HL-60 (cell line): ENCODE measurements at regions not wholly inside any gene's neighbourhood (a gene's known extent, or its start where the extent isn't known, plus 50 kb on each side); places are given as distances from the start of the nearest gene placed in this dataset.

Experiments used
- DNase-seq, 2 experiments: peaks; one replicate each; pipeline ENCODE4 v3.0.0-alpha.2; 2010 to 2020; ENCODE audit warnings: low read depth in 1 of 2, low spot score in 1 of 2
- H3K27ac ChIP-seq: fragments of 250-450 bp; sonication (Bioruptor Pico); replicated peaks from 2 replicates; pipeline ENCODE4 v1.5.1; 2020; ENCODE audit warnings: mild to moderate bottlenecking, moderate library complexity
- H3K27me3 ChIP-seq: fragments of 250-450 bp; sonication (Bioruptor Pico); 2 replicates; pipeline ENCODE4 v1.5.1; 2021; ENCODE audit warnings: mild to moderate bottlenecking, moderate library complexity; ENCODE audit not compliant: insufficient read depth, poor library complexity, severe bottlenecking
- H3K4me3 ChIP-seq: replicated peaks from 2 replicates; pipeline ENCODE4 v1.5.1; 2011; ENCODE audit warnings: mild to moderate bottlenecking, control low read depth, low read length; ENCODE audit not compliant: insufficient read depth
- CTCF ChIP-seq: IDR thresholded peaks from one replicate; pipeline ENCODE4 v1.5.1; 2011; ENCODE audit warnings: low read length, control low read depth, inconsistent platforms; ENCODE audit not compliant: insufficient read depth
- GABPA ChIP-seq: IDR thresholded peaks from 2 replicates; pipeline ENCODE4 v1.6.1; 2012; ENCODE audit warnings: low read depth
- POLR2AphosphoS5 ChIP-seq: IDR thresholded peaks from 2 replicates; pipeline ENCODE4 v1.6.1; 2012; ENCODE audit warnings: low read depth
- REST ChIP-seq: IDR thresholded peaks from 2 replicates; pipeline ENCODE4 v1.6.1; 2012; ENCODE audit warnings: low read depth; ENCODE audit not compliant: insufficient replicate concordance
- SPI1 ChIP-seq: IDR thresholded peaks from 2 replicates; pipeline ENCODE4 v1.6.1; 2012; ENCODE audit warnings: low read depth, mild to moderate bottlenecking, borderline replicate concordance

DNA sequence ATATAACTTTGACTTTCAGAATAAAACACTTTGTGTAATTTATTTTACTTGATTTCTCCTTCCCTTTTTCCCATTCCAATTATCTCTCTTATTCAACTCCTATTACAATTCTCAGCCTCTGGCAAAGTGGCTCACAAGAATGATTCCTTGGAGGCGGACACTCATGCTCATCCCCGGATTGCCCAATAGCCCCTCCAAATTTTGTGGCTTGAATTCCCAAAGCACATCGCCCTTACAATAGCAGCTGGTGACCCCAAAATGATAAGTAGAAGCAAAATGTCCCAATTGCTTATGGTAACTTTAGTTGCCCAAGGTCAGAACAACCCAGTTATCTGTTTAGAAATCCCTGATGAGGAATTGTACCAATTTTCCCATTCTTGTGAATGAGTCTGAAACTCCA, 1523.5 kb upstream of the PRR20A start:
- TF ChIP-seq REST: no peak
- no peak for TF ChIP-seq POLR2AphosphoS5
- no peak for TF ChIP-seq CTCF
- TF ChIP-seq GABPA: no peak
- TF ChIP-seq SPI1: no peak
- H3K27me3 ChIP-seq: no peaks in the 10 kb centered on the region
- H3K27ac ChIP-seq: no peak overlapping the region
- no peak overlapping the region for H3K4me3 ChIP-seq
- no peak for DNase-seq

DNA sequence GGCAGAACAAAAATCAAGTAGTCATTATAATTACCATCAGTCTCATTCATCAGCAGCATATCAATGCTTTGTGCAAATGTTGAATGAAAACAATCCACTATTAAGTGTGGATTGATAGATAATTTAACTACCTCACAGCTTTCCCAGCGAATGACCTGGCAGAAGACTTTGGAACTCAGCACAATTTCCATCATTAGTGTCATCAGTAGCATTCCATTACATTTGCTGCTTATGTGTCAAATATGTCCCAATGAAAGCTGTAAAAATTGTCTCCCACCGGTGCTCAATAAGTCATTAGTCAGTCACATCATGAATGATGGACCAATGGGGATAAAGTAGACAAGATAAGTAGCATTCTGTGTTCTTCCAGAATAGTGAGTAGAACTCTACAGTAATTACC, 1513.5 kb upstream of the PRR20A start:
- Histone ChIP-seq H3K27ac (no peak overlapping the region), H3K27me3 (no peaks in the 10 kb centered on the region), H3K4me3 (no peak overlapping the region)
- no peak for DNase-seq
- no peak for TF ChIP-seq CTCF
- no peak for TF ChIP-seq POLR2AphosphoS5
- no peak for TF ChIP-seq GABPA
- TF ChIP-seq SPI1: no peak
- TF ChIP-seq REST: no peak

DNA sequence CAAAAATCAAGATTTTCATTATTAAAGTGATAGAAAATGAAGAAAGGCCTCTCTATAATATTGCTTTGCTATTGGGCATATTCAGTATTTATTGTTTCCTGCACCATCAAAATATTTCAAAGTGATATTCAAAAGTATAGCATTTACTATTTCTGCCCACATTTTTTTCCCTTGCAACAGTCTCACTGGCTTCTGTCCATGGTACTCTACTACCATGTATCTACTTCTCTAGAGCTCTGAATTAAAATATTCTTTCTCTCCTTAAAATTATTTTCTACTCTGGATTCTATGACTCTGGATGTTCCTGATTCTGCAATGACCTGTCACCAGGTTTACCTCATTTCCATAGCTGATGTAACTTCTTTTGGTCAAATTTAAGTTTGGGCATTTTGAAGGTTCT, 1508.3 kb upstream of the PRR20A start:
- no peaks in the 10 kb centered on the region for H3K27me3 ChIP-seq
- H3K4me3 ChIP-seq: no peak overlapping the region
- H3K27ac ChIP-seq: no peak overlapping the region
- TF ChIP-seq REST (peak; percentile 87), SPI1 (no peak)
- no peak for DNase-seq

GRCh38 chr13:55649485-55649884, 1491.2 kb upstream of the PRR20A start:
- Histone ChIP-seq H3K27me3 (no peaks in the 10 kb centered on the region), H3K4me3 (no peak overlapping the region), H3K27ac (no peak overlapping the region)
- no peak for TF ChIP-seq REST
- TF ChIP-seq POLR2AphosphoS5: no peak
- TF ChIP-seq CTCF: no peak
- no peak for TF ChIP-seq SPI1
- TF ChIP-seq GABPA: no peak
- DNase-seq: no peak
